ENCODE measurements at regions not wholly inside any gene's neighbourhood (a gene's known extent, or its start where the extent isn't known, plus 50 kb on each side); places are given as distances from the start of the nearest gene placed in this dataset.

- TF ChIP-seq, protein P1, sequence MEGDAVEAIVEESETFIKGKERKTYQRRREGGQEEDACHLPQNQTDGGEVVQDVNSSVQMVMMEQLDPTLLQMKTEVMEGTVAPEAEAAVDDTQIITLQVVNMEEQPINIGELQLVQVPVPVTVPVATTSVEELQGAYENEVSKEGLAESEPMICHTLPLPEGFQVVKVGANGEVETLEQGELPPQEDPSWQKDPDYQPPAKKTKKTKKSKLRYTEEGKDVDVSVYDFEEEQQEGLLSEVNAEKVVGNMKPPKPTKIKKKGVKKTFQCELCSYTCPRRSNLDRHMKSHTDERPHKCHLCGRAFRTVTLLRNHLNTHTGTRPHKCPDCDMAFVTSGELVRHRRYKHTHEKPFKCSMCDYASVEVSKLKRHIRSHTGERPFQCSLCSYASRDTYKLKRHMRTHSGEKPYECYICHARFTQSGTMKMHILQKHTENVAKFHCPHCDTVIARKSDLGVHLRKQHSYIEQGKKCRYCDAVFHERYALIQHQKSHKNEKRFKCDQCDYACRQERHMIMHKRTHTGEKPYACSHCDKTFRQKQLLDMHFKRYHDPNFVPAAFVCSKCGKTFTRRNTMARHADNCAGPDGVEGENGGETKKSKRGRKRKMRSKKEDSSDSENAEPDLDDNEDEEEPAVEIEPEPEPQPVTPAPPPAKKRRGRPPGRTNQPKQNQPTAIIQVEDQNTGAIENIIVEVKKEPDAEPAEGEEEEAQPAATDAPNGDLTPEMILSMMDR (IDR thresholded peaks at IDR 0.05): no peak
- TF ChIP-seq POLR2A (IDR thresholded peaks at IDR 0.05) (no peak), POLR2AphosphoS5 (IDR thresholded peaks at IDR 0.05) (no peak), EP300 (IDR thresholded peaks at IDR 0.05) (no peak)
These were observed 64.2 kb upstream of the PDE4B start for GRCh38 chr1:65728504-65728903.

Measured in sigmoid colon (tissue), 4 donors.